Lower lobe of right lung (tissue), 2 donors: ENCODE measurements at regions not wholly inside any gene's neighbourhood (a gene's known extent, or its start where the extent isn't known, plus 50 kb on each side); places are given as distances from the start of the nearest gene placed in this dataset.

Experiments
- ATAC-seq, 2 donors: fragments of 200-7000 bp; cut with Tn5 transposase; one replicate each; pipeline ENCODE4 v1.9.1; 2020 to 2022; ENCODE audit warnings: mild to moderate bottlenecking in 2 of 2, moderate library complexity in 2 of 2
- DNase-seq: peaks from one replicate; pipeline ENCODE4 v3.0.0-alpha.2; 2020
- H3K27ac ChIP-seq: fragments of 200-600 bp; one replicate; pipeline ENCODE4 v1.8.0; 2022
- H3K27me3 ChIP-seq: fragments of 200-600 bp; one replicate; pipeline ENCODE4 v1.8.0; 2022; ENCODE audit warnings: low read depth
- H3K36me3 ChIP-seq: fragments of 200-600 bp; one replicate; pipeline ENCODE4 v1.8.0; 2022; ENCODE audit warnings: mild to moderate bottlenecking
- H3K4me1 ChIP-seq: fragments of 200-600 bp; one replicate; pipeline ENCODE4 v1.8.0; 2022
- H3K4me3 ChIP-seq: fragments of 200-600 bp; one replicate; pipeline ENCODE4 v1.8.0; 2022; ENCODE audit warnings: mild to moderate bottlenecking
- H3K9me3 ChIP-seq: fragments of 200-600 bp; one replicate; pipeline ENCODE4 v1.8.0; 2022
- CTCF ChIP-seq: fragments of 200-600 bp; IDR thresholded peaks from one replicate; pipeline ENCODE4 v1.8.0; 2022; ENCODE audit warnings: antibody characterized with exemption, mild to moderate bottlenecking
- intact Hi-C: fragments of 100-400 bp; cut with DNase I; formaldehyde crosslinking; loops from one replicate; pipeline ENCODE4 v1.11.0; 2022
- donor health status: DM: no; HTN: yes; CAD: no; lungs with severe emphysema.

- Histone ChIP-seq H3K27ac (no peak overlapping the region), H3K4me3 (no peak overlapping the region), H3K9me3 (no peaks in the 10 kb centered on the region), H3K27me3 (no peaks in the 10 kb centered on the region), H3K36me3 (no peaks in the 10 kb centered on the region), H3K4me1 (no peaks in the 10 kb centered on the region)
- ATAC-seq, result no peak
- DNase-seq, result no peak
- intact Hi-C loops, result no loop called here
- TF ChIP-seq CTCF, result no peak
Observed at GRCh38 chr1:177615251-177615650, 354.6 kb downstream of the SEC16B start.

- intact Hi-C loops, result no loop called here
- no peaks in the 10 kb centered on the region for H3K27me3 ChIP-seq
- no peaks in the 10 kb centered on the region for H3K4me1 ChIP-seq
- H3K36me3 ChIP-seq, result no peaks in the 10 kb centered on the region
- no peaks in the 10 kb centered on the region for H3K9me3 ChIP-seq
- DNase-seq (no peak), ATAC-seq (no peak)
- TF ChIP-seq CTCF, result no peak
- no peak overlapping the region for H3K27ac ChIP-seq
- no peak overlapping the region for H3K4me3 ChIP-seq
Observed at GRCh38 chr1:177611402-177611801, 358.5 kb downstream of the SEC16B start.

- no peaks in the 10 kb centered on the region for H3K9me3 ChIP-seq
- H3K4me3 ChIP-seq, result no peak overlapping the region
- H3K36me3 ChIP-seq, result no peaks in the 10 kb centered on the region
- H3K4me1 ChIP-seq, result no peaks in the 10 kb centered on the region
- DNase-seq (no peak), ATAC-seq (no peak)
- H3K27me3 ChIP-seq, result no peaks in the 10 kb centered on the region
- TF ChIP-seq CTCF, result no peak
- H3K27ac ChIP-seq, result no peak overlapping the region
- intact Hi-C loops, result no loop called here
Observed at GRCh38 chr1:177609953-177610352, 359.9 kb downstream of the SEC16B start.

- Histone ChIP-seq H3K9me3 (no peaks in the 10 kb centered on the region), H3K4me3 (no peak overlapping the region), H3K27me3 (no peaks in the 10 kb centered on the region), H3K36me3 (no peaks in the 10 kb centered on the region), H3K27ac (no peak overlapping the region), H3K4me1 (no peaks in the 10 kb centered on the region)
- no peak for ATAC-seq
- no peak for DNase-seq
- intact Hi-C loops, result no loop called here
- TF ChIP-seq CTCF, result no peak
Observed at GRCh38 chr1:177600936-177601335, 368.9 kb downstream of the SEC16B start.

- Histone ChIP-seq H3K4me3 (no peak overlapping the region), H3K9me3 (no peaks in the 10 kb centered on the region), H3K36me3 (no peaks in the 10 kb centered on the region), H3K4me1 (no peaks in the 10 kb centered on the region), H3K27ac (no peak overlapping the region), H3K27me3 (no peaks in the 10 kb centered on the region)
- no peak for TF ChIP-seq CTCF
- no peak for DNase-seq
- ATAC-seq, result no peak
- intact Hi-C loops, result no loop called here
Observed at GRCh38 chr1:177600321-177600720, 369.5 kb downstream of the SEC16B start.

- no peaks in the 10 kb centered on the region for H3K27me3 ChIP-seq
- DNase-seq (no peak), ATAC-seq (no peak)
- H3K4me1 ChIP-seq, result no peaks in the 10 kb centered on the region
- intact Hi-C loops, result no loop called here
- no peak for TF ChIP-seq CTCF
- no peaks in the 10 kb centered on the region for H3K36me3 ChIP-seq
- no peaks in the 10 kb centered on the region for H3K9me3 ChIP-seq
- H3K27ac ChIP-seq, result no peak overlapping the region
- no peak overlapping the region for H3K4me3 ChIP-seq
Observed at GRCh38 chr1:177597393-177597792, 372.5 kb downstream of the SEC16B start.
